ENCODE measurements at regions not wholly inside any gene's neighbourhood (a gene's known extent, or its start where the extent isn't known, plus 50 kb on each side); places are given as distances from the start of the nearest gene placed in this dataset.
"Not testable (repeated sequence)": the region's sequence is repeated elsewhere in the genome, so short reads cannot be mapped to it uniquely, and the experiment has no call there.

- DNase-seq (ENCODE audit: low read depth) = not testable (repeated sequence)
Observed at GRCh38 chr18:59969477-59970028, 69.8 kb downstream of the PMAIP1 start.

- DNase-seq (ENCODE audit: low read depth) = no peak
Observed at GRCh38 chr18:59968583-59968982, 68.8 kb downstream of the PMAIP1 start.

GRCh38 chr18:59967878-59968277 lies 68.1 kb downstream of the PMAIP1 start:
- DNase-seq (ENCODE audit: low read depth) = no peak

- no peak for DNase-seq (ENCODE audit: low read depth)
Observed at GRCh38 chr18:59966913-59967312, 67.1 kb downstream of the PMAIP1 start.

GRCh38 chr18:59963229-59963628 lies 63.4 kb downstream of the PMAIP1 start:
- DNase-seq (ENCODE audit: low read depth) = no peak

GRCh38 chr18:59961070-59961469 lies 61.3 kb downstream of the PMAIP1 start:
- DNase-seq (ENCODE audit: low read depth) = no peak

GRCh38 chr18:59960272-59960671 lies 60.5 kb downstream of the PMAIP1 start:
- no peak for DNase-seq (ENCODE audit: low read depth)

GRCh38 chr18:59959606-59960005 lies 59.8 kb downstream of the PMAIP1 start:
- DNase-seq (ENCODE audit: low read depth) = no peak

- DNase-seq (ENCODE audit: low read depth) = no peak
Observed at GRCh38 chr18:59959073-59959472, 59.3 kb downstream of the PMAIP1 start.

GRCh38 chr18:59957957-59958356 lies 58.2 kb downstream of the PMAIP1 start:
- peak; percentile 95 for DNase-seq (ENCODE audit: low read depth)

- DNase-seq (ENCODE audit: low read depth) = no peak
Observed at GRCh38 chr18:59954755-59955156, 55.0 kb downstream of the PMAIP1 start.

- DNase-seq (ENCODE audit: low read depth) = no peak
Observed at GRCh38 chr18:59954241-59954640, 54.4 kb downstream of the PMAIP1 start.

Data from myocyte (in vitro differentiated cells).